ENCODE measurements at regions not wholly inside any gene's neighbourhood (a gene's known extent, or its start where the extent isn't known, plus 50 kb on each side); places are given as distances from the start of the nearest gene placed in this dataset.

GRCh38 chr18:42181474-42181873 lies 226.4 kb downstream of the PIK3C3 start:
- no peak overlapping the region for H3K27ac Mint-ChIP-seq
- no peak for ATAC-seq

GRCh38 chr18:42182728-42183700 lies 228.0 kb downstream of the PIK3C3 start:
- no peak for DNase-seq (ENCODE audit: low spot score in 2 of 2)
- Mint-ChIP-seq H3K36me3 (peaks cover 0 to 5% of the 10 kb centered on the region in 2 donors), H3K27ac (no peak overlapping the region), H3K9me3 (no peaks in the 10 kb centered on the region)
- no peak for ATAC-seq

More at GRCh38 chr18:42181474-42181873, 226.4 kb downstream of the PIK3C3 start:
- H3K36me3 Mint-ChIP-seq: peaks cover 0 to 5% of the 10 kb centered on the region in 2 donors
- no peaks in the 10 kb centered on the region for H3K9me3 Mint-ChIP-seq
- DNase-seq (ENCODE audit: low spot score in 2 of 2): no peak

GRCh38 chr18:42183746-42184145 lies 228.7 kb downstream of the PIK3C3 start:
- Mint-ChIP-seq H3K27ac (no peak overlapping the region), H3K9me3 (no peaks in the 10 kb centered on the region), H3K36me3 (peaks cover 0 to 5% of the 10 kb centered on the region in 2 donors)
- DNase-seq (ENCODE audit: low spot score in 2 of 2): no peak
- no peak for ATAC-seq

GRCh38 chr18:42184685-42185477 lies 229.8 kb downstream of the PIK3C3 start:
- ATAC-seq (no peak), DNase-seq (ENCODE audit: low spot score in 2 of 2) (no peak)
- H3K27ac Mint-ChIP-seq: no peak overlapping the region

GRCh38 chr18:42185486-42185885 lies 230.5 kb downstream of the PIK3C3 start:
- ATAC-seq: no peak

More at GRCh38 chr18:42184685-42185477, 229.8 kb downstream of the PIK3C3 start:
- Mint-ChIP-seq H3K36me3 (peaks cover 0 to 5% of the 10 kb centered on the region in 2 donors), H3K9me3 (peaks cover 0 to 8% of the 10 kb centered on the region in 2 donors)

GRCh38 chr18:42187611-42188380 lies 232.8 kb downstream of the PIK3C3 start:
- ATAC-seq: no peak
- peaks cover 0 to 8% of the 10 kb centered on the region in 2 donors for H3K9me3 Mint-ChIP-seq
- H3K27ac Mint-ChIP-seq: no peak overlapping the region

More at GRCh38 chr18:42185486-42185885, 230.5 kb downstream of the PIK3C3 start:
- Mint-ChIP-seq H3K27ac (no peak overlapping the region), H3K36me3 (peaks cover 0 to 5% of the 10 kb centered on the region in 2 donors), H3K9me3 (peaks cover 0 to 8% of the 10 kb centered on the region in 2 donors)
- no peak for DNase-seq (ENCODE audit: low spot score in 2 of 2)

GRCh38 chr18:42190643-42191042 lies 235.6 kb downstream of the PIK3C3 start:
- ATAC-seq (no peak), DNase-seq (ENCODE audit: low spot score in 2 of 2) (no peak)
- peaks cover 0 to 8% of the 10 kb centered on the region in 2 donors for H3K9me3 Mint-ChIP-seq
- H3K36me3 Mint-ChIP-seq: peaks cover 0 to 4% of the 10 kb centered on the region in 2 donors
- H3K27ac Mint-ChIP-seq: no peak overlapping the region

More at GRCh38 chr18:42187611-42188380, 232.8 kb downstream of the PIK3C3 start:
- peaks cover 0 to 5% of the 10 kb centered on the region in 2 donors for H3K36me3 Mint-ChIP-seq
- DNase-seq (ENCODE audit: low spot score in 2 of 2): no peak

- Mint-ChIP-seq H3K36me3 (no peaks in the 10 kb centered on the region), H3K9me3 (peaks cover 0 to 8% of the 10 kb centered on the region in 2 donors), H3K27ac (no peak overlapping the region)
- ATAC-seq: no peak
- no peak for DNase-seq (ENCODE audit: low spot score in 2 of 2)
Measured at GRCh38 chr18:42192251-42193248, 237.5 kb downstream of the PIK3C3 start.

- Mint-ChIP-seq H3K27ac (no peak overlapping the region), H3K9me3 (no peaks in the 10 kb centered on the region), H3K36me3 (no peaks in the 10 kb centered on the region)
- ATAC-seq (no peak), DNase-seq (ENCODE audit: low spot score in 2 of 2) (no peak)
Measured at GRCh38 chr18:42196651-42197050, 241.6 kb downstream of the PIK3C3 start.

- no peak for DNase-seq (ENCODE audit: low spot score in 2 of 2)
- no peak for ATAC-seq
- Mint-ChIP-seq H3K27ac (no peak overlapping the region), H3K9me3 (no peaks in the 10 kb centered on the region), H3K36me3 (no peaks in the 10 kb centered on the region)
Measured at GRCh38 chr18:42201137-42201536, 246.1 kb downstream of the PIK3C3 start.

GRCh38 chr18:42211201-42211600 lies 256.2 kb downstream of the PIK3C3 start:
- no peak for ATAC-seq
- H3K36me3 Mint-ChIP-seq: peaks cover 0 to 12% of the 10 kb centered on the region in 2 donors

GRCh38 chr18:42222557-42222956 lies 267.5 kb downstream of the PIK3C3 start:
- no peak overlapping the region for H3K27ac Mint-ChIP-seq
- DNase-seq (ENCODE audit: low spot score in 2 of 2) (no peak), ATAC-seq (no peak)
- H3K9me3 Mint-ChIP-seq: no peaks in the 10 kb centered on the region
- no peaks in the 10 kb centered on the region for H3K36me3 Mint-ChIP-seq

More at GRCh38 chr18:42211201-42211600, 256.2 kb downstream of the PIK3C3 start:
- no peak overlapping the region for H3K27ac Mint-ChIP-seq
- no peak for DNase-seq (ENCODE audit: low spot score in 2 of 2)
- H3K9me3 Mint-ChIP-seq: peaks cover under 1 to 6% of the 10 kb centered on the region in 2 donors

GRCh38 chr18:42228581-42228980 lies 273.5 kb downstream of the PIK3C3 start:
- Mint-ChIP-seq H3K9me3 (no peaks in the 10 kb centered on the region), H3K36me3 (no peaks in the 10 kb centered on the region), H3K27ac (no peak overlapping the region)
- ATAC-seq: no peak
- DNase-seq (ENCODE audit: low spot score in 2 of 2): no peak

GRCh38 chr18:42229211-42230210 lies 274.5 kb downstream of the PIK3C3 start:
- Mint-ChIP-seq H3K9me3 (no peaks in the 10 kb centered on the region), H3K36me3 (no peaks in the 10 kb centered on the region), H3K27ac (no peak overlapping the region)
- DNase-seq (ENCODE audit: low spot score in 2 of 2): no peak
- ATAC-seq: no peak

Data from activated naive CD4-positive, alpha-beta T cell treated with anti-CD3 and anti-CD28 coated beads, Interleukin-2, amount 50 U/mL, for 72 hours (primary cell).